DOHH2 (cell line): ENCODE measurements at regions not wholly inside any gene's neighbourhood (a gene's known extent, or its start where the extent isn't known, plus 50 kb on each side); places are given as distances from the start of the nearest gene placed in this dataset.

Source experiments
- CTCF ChIP-seq: fragments of 200-600 bp; sonication (generic); IDR thresholded peaks from one replicate; pipeline ENCODE4 v1.5.1; 2014; ENCODE audit warnings: antibody characterized with exemption, mild to moderate bottlenecking, low read depth, low read length; ENCODE audit not compliant: poor library complexity, severe bottlenecking
- EZH2phosphoT487 ChIP-seq: fragments of 200-600 bp; sonication (generic); IDR thresholded peaks from 2 replicates; pipeline ENCODE4 v1.6.1; 2017; ENCODE audit warnings: borderline replicate concordance, mild to moderate bottlenecking, antibody characterized with exemption, low read length, moderate library complexity, mixed read lengths

- TF ChIP-seq CTCF (no peak), EZH2phosphoT487 (no peak)
These were observed 518.4 kb upstream of the SPHKAP start for GRCh38 chr2:228699888-228700287.
